IMR-90 (cell line): ENCODE measurements at regions not wholly inside any gene's neighbourhood (a gene's known extent, or its start where the extent isn't known, plus 50 kb on each side); places are given as distances from the start of the nearest gene placed in this dataset.

Experiments
- ATAC-seq: fragments of 200-7000 bp; cut with Tn5 transposase; 2 replicates; pipeline ENCODE4 v1.9.1; 2020; ENCODE audit warnings: low read depth, mild to moderate bottlenecking, moderate library complexity
- BruUV-seq: library from RNA; stranded (reverse); fragments of 400-500 nt; replicated peaks from 2 replicates; lab custom pipeline; 2021; lab: Mats Ljungman, UMichigan
- CTCF ChIA-PET: fragments of 300-600 bp; formaldehyde crosslinking; extraction: SDS; loops from one replicate; lab custom pipeline; 2021; ENCODE audit warnings: antibody characterized with exemption; lab: Yijun Ruan, JAX
- POLR2A ChIA-PET: fragments of 300-600 bp; sonication (Branson Sonifier 250); formaldehyde crosslinking; loops from one replicate; lab custom pipeline; 2022; ENCODE audit warnings: antibody characterized with exemption; ENCODE audit not compliant: unreplicated experiment; lab: Charles Lee
- DNase-seq: peaks from one replicate; pipeline ENCODE4 v3.0.0; 2013
- H2AFZ ChIP-seq: replicated peaks from 2 replicates; pipeline ENCODE3; 2013; ENCODE audit warnings: low read length, mild to moderate bottlenecking; ENCODE audit not compliant: poor library complexity
- H2AK5ac ChIP-seq: 2 replicates; pipeline ENCODE4 v1.6.1; 2013; ENCODE audit warnings: low read depth, low read length, inconsistent platforms
- H2AK9ac ChIP-seq: replicated peaks from 2 replicates; pipeline ENCODE3; 2013; ENCODE audit warnings: mild to moderate bottlenecking, low read depth, low read length, moderate library complexity; ENCODE audit not compliant: poor library complexity
- H2BK120ac ChIP-seq: 2 replicates; pipeline ENCODE4 v1.6.1; 2013; ENCODE audit warnings: low read depth, low read length, inconsistent platforms
- H2BK15ac ChIP-seq: 3 replicates; pipeline ENCODE4 v1.6.1; 2013; ENCODE audit warnings: low read depth, low read length, inconsistent platforms
- H2BK20ac ChIP-seq: 2 replicates; pipeline ENCODE4 v1.6.1; 2013; ENCODE audit warnings: low read depth, mild to moderate bottlenecking, inconsistent platforms, low read length, moderate library complexity
- H2BK5ac ChIP-seq: 2 replicates; pipeline ENCODE4 v1.6.1; 2013; ENCODE audit warnings: mild to moderate bottlenecking, low read depth, low read length, inconsistent platforms; ENCODE audit not compliant: poor library complexity, severe bottlenecking
- H3K14ac ChIP-seq: replicated peaks from 2 replicates; pipeline ENCODE4 v1.6.1; 2013; ENCODE audit warnings: low read depth, low read length, inconsistent platforms
- H3K18ac ChIP-seq: 2 replicates; pipeline ENCODE4 v1.6.1; 2013; ENCODE audit warnings: low read depth, low read length, control low read depth
- H3K23ac ChIP-seq: 2 replicates; pipeline ENCODE4 v1.6.1; 2013; ENCODE audit warnings: low read depth, low read length, inconsistent platforms
- H3K27ac ChIP-seq: 2 replicates; pipeline ENCODE4 v1.5.1; 2013; ENCODE audit warnings: mild to moderate bottlenecking, control low read depth, low read length; ENCODE audit not compliant: insufficient read depth
- H3K27me3 ChIP-seq: 2 replicates; pipeline ENCODE4 v1.6.1; 2013; ENCODE audit warnings: low read length; ENCODE audit not compliant: control insufficient read depth, insufficient read depth
- H3K36me3 ChIP-seq: 2 replicates; pipeline ENCODE4 v1.6.1; 2013; ENCODE audit warnings: low read length, mixed read lengths; ENCODE audit not compliant: control insufficient read depth, insufficient read depth
- H3K4ac ChIP-seq: 2 replicates; pipeline ENCODE4 v1.6.1; 2013; ENCODE audit warnings: low read depth, low read length, inconsistent platforms
- H3K4me1 ChIP-seq: 2 replicates; pipeline ENCODE4 v1.6.1; 2013; ENCODE audit warnings: low read length, mixed read lengths; ENCODE audit not compliant: control insufficient read depth, insufficient read depth
- H3K4me2 ChIP-seq: 2 replicates; pipeline ENCODE4 v1.6.1; 2013; ENCODE audit warnings: low read depth, mild to moderate bottlenecking, control low read depth, low read length, moderate library complexity
- H3K4me3 ChIP-seq: 2 replicates; pipeline ENCODE4 v1.5.1; 2013; ENCODE audit warnings: low read depth, mild to moderate bottlenecking, control low read depth, low read length, moderate library complexity; ENCODE audit not compliant: insufficient read depth
- H3K56ac ChIP-seq: 2 replicates; pipeline ENCODE4 v1.6.1; 2013; ENCODE audit warnings: low read length, inconsistent platforms; ENCODE audit not compliant: insufficient read depth; ENCODE audit errors: extremely low read depth
- H3K79me1 ChIP-seq, 2 experiments: 2 replicates each; pipeline ENCODE4 v1.6.1; 2013; ENCODE audit warnings: low read length in 2 of 2, inconsistent platforms in 1 of 2, low read depth in 1 of 2
- H3K9ac ChIP-seq: 2 replicates; pipeline ENCODE4 v1.6.1; 2013; ENCODE audit warnings: low read depth, low read length, control low read depth
- H3K9me1 ChIP-seq: 2 replicates; pipeline ENCODE4 v1.6.1; 2013; ENCODE audit warnings: low read length, inconsistent platforms; ENCODE audit not compliant: insufficient read depth
- H3K9me3 ChIP-seq: 2 replicates; pipeline ENCODE4 v1.6.1; 2013; ENCODE audit warnings: low read length; ENCODE audit not compliant: control insufficient read depth, insufficient read depth
- H4K20me1 ChIP-seq: 2 replicates; pipeline ENCODE4 v1.6.1; 2013; ENCODE audit warnings: low read length, inconsistent platforms; ENCODE audit not compliant: insufficient read depth
- H4K5ac ChIP-seq: 2 replicates; pipeline ENCODE4 v1.6.1; 2013; ENCODE audit warnings: mild to moderate bottlenecking, low read depth, low read length, control low read depth
- H4K8ac ChIP-seq, 2 experiments: 2 replicates each; pipeline ENCODE4 v1.6.1; 2013; ENCODE audit warnings: low read depth in 2 of 2, low read length in 2 of 2, control low read depth in 1 of 2, inconsistent platforms in 1 of 2
- H4K91ac ChIP-seq: 2 replicates; pipeline ENCODE4 v1.6.1; 2013; ENCODE audit warnings: low read depth, low read length, inconsistent platforms; ENCODE audit not compliant: insufficient read depth
- BHLHE40 ChIP-seq: fragments of 150-350 bp; IDR thresholded peaks from 2 replicates; pipeline ENCODE4 v1.6.1; 2016; ENCODE audit warnings: mild to moderate bottlenecking, low read depth, low read length
- CEBPB ChIP-seq: IDR thresholded peaks from 2 replicates; pipeline ENCODE4 v1.6.1; 2012; ENCODE audit warnings: low read depth, low read length, improper control_type of control experiment
- CHD1 ChIP-seq: IDR thresholded peaks from 2 replicates; pipeline ENCODE4 v1.6.1; 2012; ENCODE audit warnings: low read depth, low read length, improper control_type of control experiment
- FOS ChIP-seq: fragments of 150-350 bp; IDR thresholded peaks from 2 replicates; pipeline ENCODE4 v1.6.1; 2016; ENCODE audit warnings: low read depth, low read length
- MAFK ChIP-seq: IDR thresholded peaks from 2 replicates; pipeline ENCODE4 v1.6.1; 2012; ENCODE audit warnings: low read depth, low read length, improper control_type of control experiment
- MAZ ChIP-seq: IDR thresholded peaks from 2 replicates; pipeline ENCODE4 v1.6.1; 2012; ENCODE audit warnings: low read depth, mild to moderate bottlenecking, low read length, improper control_type of control experiment, moderate library complexity, borderline replicate concordance
- MXI1 ChIP-seq: IDR thresholded peaks from 2 replicates; pipeline ENCODE4 v1.6.1; 2012; ENCODE audit warnings: low read depth, mild to moderate bottlenecking, low read length, moderate library complexity, borderline replicate concordance
- NFE2L2 ChIP-seq: fragments of 150-350 bp; IDR thresholded peaks from 2 replicates; pipeline ENCODE4 v1.6.1; 2016; ENCODE audit warnings: low read depth, mild to moderate bottlenecking, low read length
- POLR2A ChIP-seq: IDR thresholded peaks from 2 replicates; pipeline ENCODE4 v1.6.1; 2012; ENCODE audit warnings: mild to moderate bottlenecking, low read depth, low read length
- RAD21 ChIP-seq: IDR thresholded peaks from 2 replicates; pipeline ENCODE4 v1.6.1; 2012; ENCODE audit warnings: low read length, improper control_type of control experiment
- RCOR1 ChIP-seq: IDR thresholded peaks from 2 replicates; pipeline ENCODE4 v1.6.1; 2012; ENCODE audit warnings: mild to moderate bottlenecking, low read length, improper control_type of control experiment; ENCODE audit not compliant: insufficient replicate concordance
- RFX5 ChIP-seq: IDR thresholded peaks from 2 replicates; pipeline ENCODE4 v1.8.0; 2012; ENCODE audit warnings: low read depth, mild to moderate bottlenecking, low read length, moderate library complexity
- SMC3 ChIP-seq: fragments of 150-350 bp; IDR thresholded peaks from 2 replicates; pipeline ENCODE4 v1.6.1; 2016; ENCODE audit warnings: low read depth, mild to moderate bottlenecking, antibody characterized with exemption, low read length, moderate library complexity
- WGBS, 2 experiments: methylation state at CpG; one replicate each; pipeline versions ENCODE4 v1.1.5 to v1.1.7; 2013; ENCODE audit warnings: missing lambda C conversion rate in 2 of 2; ENCODE audit not compliant: insufficient read length in 1 of 2; ENCODE audit errors: extremely low coverage in 2 of 2; 5-methylcytosine and 5-hydroxymethylcytosine counted together
- dilution Hi-C: fragments of 300-500 bp; cut with HindIII; formaldehyde crosslinking; loops from one replicate; pipeline ENCODE4 v1.14.3; 2018; ENCODE audit warnings: low sequenced_read_pairs; ENCODE audit not compliant: unreplicated experiment
- in situ Hi-C: fragments of 300-500 bp; cut with MboI; formaldehyde crosslinking; loops from 3 replicates; pipeline ENCODE4 v1.14.3; 2019; ENCODE audit warnings: low sequenced_read_pairs, inconsistent platforms, mixed read lengths
- intact Hi-C: fragments of 100-400 bp; cut with micrococcal nuclease; formaldehyde crosslinking; loops from 2 replicates; pipeline ENCODE4 v1.10.0; 2022
- TF ChIP-seq, protein P1 (sequence below): fragments of 150-350 bp; IDR thresholded peaks from 2 replicates; pipeline ENCODE4 v1.6.1; 2017; ENCODE audit warnings: mild to moderate bottlenecking, antibody characterized with exemption, low read length, low read depth
- TF ChIP-seq, protein P2 (sequence below): conservative IDR thresholded peaks from 2 replicates; pipeline ENCODE4 v1.5.1; 2012; ENCODE audit warnings: mild to moderate bottlenecking, low read depth, low read length, improper control_type of control experiment
- TF ChIP-seq, protein P3 (sequence below): fragments of 150-350 bp; IDR thresholded peaks from 2 replicates; pipeline ENCODE4 v1.6.1; 2016; ENCODE audit warnings: low read depth, mild to moderate bottlenecking, low read length, moderate library complexity, borderline replicate concordance

DNA sequence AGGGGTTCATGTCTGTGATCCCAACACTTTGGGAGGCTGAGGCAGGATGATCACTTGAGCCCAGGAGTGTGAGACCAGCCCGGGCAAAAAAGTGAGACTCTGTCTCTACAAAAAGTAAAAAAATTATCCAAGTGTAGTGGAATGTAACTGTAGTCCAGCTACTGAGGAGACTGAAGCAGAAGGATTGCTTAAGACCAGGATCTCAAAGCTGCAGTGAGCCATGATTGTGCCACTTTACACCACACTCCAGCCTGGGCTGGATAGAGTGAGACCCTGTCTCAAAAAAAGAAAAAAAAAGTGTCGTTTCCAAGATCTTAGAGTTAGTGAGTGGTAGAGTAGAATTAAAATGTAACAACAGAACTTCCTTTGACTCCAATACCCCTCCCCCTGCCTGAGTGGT, 589.4 kb upstream of the MBL2 start:
- Histone ChIP-seq H4K20me1 (no peaks in the 10 kb centered on the region), H2BK120ac (no peak overlapping the region), H3K18ac (no peak overlapping the region), H4K91ac (no peak overlapping the region), H2BK20ac (no peak overlapping the region), H3K9ac (no peak overlapping the region), H3K27ac (no peak overlapping the region), H3K4me1 (no peaks in the 10 kb centered on the region), H3K36me3 (no peaks in the 10 kb centered on the region), H3K4me3 (no peak overlapping the region), H3K4me2 (no peak overlapping the region), H3K4ac (no peak overlapping the region), H2AFZ (no peak overlapping the region), H3K27me3 (no peaks in the 10 kb centered on the region), H2AK5ac (no peak overlapping the region), H3K9me3 (no peaks in the 10 kb centered on the region), H3K56ac (no peak overlapping the region), H4K5ac (no peak overlapping the region), H2BK5ac (no peak overlapping the region), H2BK15ac (no peak overlapping the region), H3K79me1 (no peaks in the 10 kb centered on the region), H4K8ac (no peak overlapping the region), H2AK9ac (no peak overlapping the region), H3K23ac (no peak overlapping the region), H3K14ac (no peak overlapping the region), H3K9me1 (no peaks in the 10 kb centered on the region)
- TF ChIP-seq RFX5 (no peak), SMC3 (no peak), CEBPB (no peak), FOS (no peak), MAZ (no peak), POLR2A (no peak), CHD1 (no peak), BHLHE40 (no peak), MAFK (no peak), MXI1 (no peak), NFE2L2 (no peak), RAD21 (no peak), RCOR1 (no peak)
- TF ChIP-seq, protein P1, sequence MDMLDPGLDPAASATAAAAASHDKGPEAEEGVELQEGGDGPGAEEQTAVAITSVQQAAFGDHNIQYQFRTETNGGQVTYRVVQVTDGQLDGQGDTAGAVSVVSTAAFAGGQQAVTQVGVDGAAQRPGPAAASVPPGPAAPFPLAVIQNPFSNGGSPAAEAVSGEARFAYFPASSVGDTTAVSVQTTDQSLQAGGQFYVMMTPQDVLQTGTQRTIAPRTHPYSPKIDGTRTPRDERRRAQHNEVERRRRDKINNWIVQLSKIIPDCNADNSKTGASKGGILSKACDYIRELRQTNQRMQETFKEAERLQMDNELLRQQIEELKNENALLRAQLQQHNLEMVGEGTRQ = no peak
- TF ChIP-seq, protein P2, sequence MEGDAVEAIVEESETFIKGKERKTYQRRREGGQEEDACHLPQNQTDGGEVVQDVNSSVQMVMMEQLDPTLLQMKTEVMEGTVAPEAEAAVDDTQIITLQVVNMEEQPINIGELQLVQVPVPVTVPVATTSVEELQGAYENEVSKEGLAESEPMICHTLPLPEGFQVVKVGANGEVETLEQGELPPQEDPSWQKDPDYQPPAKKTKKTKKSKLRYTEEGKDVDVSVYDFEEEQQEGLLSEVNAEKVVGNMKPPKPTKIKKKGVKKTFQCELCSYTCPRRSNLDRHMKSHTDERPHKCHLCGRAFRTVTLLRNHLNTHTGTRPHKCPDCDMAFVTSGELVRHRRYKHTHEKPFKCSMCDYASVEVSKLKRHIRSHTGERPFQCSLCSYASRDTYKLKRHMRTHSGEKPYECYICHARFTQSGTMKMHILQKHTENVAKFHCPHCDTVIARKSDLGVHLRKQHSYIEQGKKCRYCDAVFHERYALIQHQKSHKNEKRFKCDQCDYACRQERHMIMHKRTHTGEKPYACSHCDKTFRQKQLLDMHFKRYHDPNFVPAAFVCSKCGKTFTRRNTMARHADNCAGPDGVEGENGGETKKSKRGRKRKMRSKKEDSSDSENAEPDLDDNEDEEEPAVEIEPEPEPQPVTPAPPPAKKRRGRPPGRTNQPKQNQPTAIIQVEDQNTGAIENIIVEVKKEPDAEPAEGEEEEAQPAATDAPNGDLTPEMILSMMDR = no peak
- TF ChIP-seq, protein P3, sequence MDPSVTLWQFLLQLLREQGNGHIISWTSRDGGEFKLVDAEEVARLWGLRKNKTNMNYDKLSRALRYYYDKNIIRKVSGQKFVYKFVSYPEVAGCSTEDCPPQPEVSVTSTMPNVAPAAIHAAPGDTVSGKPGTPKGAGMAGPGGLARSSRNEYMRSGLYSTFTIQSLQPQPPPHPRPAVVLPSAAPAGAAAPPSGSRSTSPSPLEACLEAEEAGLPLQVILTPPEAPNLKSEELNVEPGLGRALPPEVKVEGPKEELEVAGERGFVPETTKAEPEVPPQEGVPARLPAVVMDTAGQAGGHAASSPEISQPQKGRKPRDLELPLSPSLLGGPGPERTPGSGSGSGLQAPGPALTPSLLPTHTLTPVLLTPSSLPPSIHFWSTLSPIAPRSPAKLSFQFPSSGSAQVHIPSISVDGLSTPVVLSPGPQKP = no peak
- dilution Hi-C loops (no loop called here), in situ Hi-C loops (no loop called here), intact Hi-C loops (no loop called here)
- ChIA-PET POLR2A (no interaction called here), CTCF (no interaction called here)
- WGBS, 2 experiments = no CpG with 5 or more reads among the region's 2 CpGs
- DNase-seq = no peak
- ATAC-seq = no peak
- no TSS peak for BruUV-seq
